GM18868 (cell line): ENCODE measurements at regions not wholly inside any gene's neighbourhood (a gene's known extent, or its start where the extent isn't known, plus 50 kb on each side); places are given as distances from the start of the nearest gene placed in this dataset.
"Not testable (repeated sequence)": the region's sequence is repeated elsewhere in the genome, so short reads cannot be mapped to it uniquely, and the experiment has no call there.

Source experiments
- ATAC-seq: cut with Tn5 transposase; IDR thresholded peaks from one replicate; pipeline ENCODE4 v1.9.1; 2021; ENCODE audit warnings: mild to moderate bottlenecking, moderate library complexity; ENCODE audit not compliant: unreplicated experiment

DNA sequence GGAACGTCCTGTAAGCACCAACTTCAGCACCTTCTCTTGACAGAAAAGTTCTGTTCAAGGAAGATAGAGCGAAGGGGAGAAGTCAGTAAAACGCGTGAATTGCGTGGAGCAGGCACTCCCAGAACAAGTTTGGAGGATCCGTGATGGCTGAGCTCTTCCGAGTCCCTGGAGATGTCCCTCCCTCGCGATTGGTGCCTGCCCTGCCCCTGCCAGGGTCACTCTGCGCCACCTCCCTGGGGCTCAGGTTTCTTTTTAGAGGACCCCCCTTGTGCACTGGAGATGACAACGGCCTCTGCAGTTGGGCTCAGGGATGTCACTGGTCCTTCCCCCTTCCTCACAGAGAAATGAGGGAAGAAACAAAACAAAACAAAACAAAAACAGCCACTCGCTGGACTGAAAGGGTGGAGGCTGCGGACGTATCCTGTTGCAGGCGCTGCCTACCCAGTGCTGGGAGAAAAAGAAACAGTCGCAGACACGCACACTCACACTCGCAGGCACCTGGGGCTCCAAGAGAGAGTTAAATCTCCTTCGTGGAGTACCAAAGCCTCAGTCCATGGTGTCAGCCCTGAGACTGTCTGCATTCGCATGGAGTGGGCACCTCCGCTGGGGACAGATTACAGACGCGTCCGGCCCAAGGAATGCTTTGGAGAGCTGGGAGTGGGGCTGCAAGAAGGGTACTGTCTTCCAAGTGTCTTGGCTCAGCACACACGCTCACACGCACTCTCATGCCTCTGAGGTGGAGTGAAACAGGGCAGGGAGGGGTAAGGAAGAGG is 512.7 kb downstream of the SLCO4C1 start:
- no peak for ATAC-seq

GRCh38 chr5:101782352-101783103 is 513.6 kb downstream of the SLCO4C1 start:
- ATAC-seq = no peak

DNA sequence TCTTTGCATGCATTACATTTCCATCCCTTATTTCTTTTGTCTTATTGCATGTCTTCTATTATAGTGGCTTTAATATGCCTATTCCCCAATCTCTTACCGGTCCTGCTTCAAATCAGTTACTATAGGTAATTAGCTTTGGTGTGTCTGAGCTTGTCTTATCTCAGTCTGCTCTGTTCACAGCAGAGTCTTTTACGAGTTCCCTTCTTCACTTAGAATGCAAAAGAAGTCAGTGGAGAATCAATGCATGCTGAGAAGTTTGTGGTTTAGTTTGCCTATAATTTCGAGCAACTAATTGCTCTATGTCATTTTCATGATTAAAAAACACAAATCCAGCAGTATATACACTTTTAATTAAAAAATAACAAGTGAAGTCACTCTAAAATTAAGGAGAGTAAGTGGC is 545.0 kb downstream of the SLCO4C1 start:
- ATAC-seq = no peak

DNA sequence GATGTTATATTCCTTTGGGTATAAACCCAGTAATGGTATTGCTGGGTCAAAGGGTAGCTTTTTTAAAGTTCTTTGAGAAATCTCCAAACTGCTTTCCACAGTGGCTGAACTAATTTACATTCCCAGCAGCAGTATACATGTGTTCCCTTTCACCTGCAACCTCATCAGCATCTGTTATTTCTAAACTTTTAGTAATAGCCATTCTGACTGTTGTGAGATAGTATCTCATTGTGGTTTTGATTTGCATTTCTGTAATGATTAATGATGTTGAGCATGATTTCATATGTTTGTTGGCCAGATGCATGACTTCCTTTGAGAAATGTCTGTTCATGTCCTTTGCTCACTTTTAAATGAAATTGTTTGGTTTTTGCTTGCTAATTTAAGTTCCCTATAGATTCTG is 553.1 kb downstream of the SLCO4C1 start:
- not testable (repeated sequence) for ATAC-seq

DNA sequence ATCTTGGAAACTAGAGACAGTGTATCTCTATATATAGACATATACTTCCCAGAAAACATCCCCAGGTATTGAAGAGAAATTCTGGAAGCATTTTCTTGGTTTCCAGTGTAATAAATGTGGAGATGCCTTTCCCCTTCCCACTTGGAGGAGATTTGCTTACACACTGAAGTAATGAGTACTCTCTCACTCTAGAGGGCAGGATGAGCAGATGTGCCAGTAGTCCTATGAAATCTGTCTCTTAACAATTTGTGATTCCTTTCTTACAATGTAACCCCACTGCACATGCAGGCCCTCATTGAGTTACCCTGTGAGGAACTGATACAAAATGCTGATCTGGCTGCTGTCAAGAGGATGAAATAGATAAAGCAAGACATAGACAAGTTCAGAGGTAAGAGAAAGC is 567.2 kb downstream of the SLCO4C1 start:
- peak; percentile 47 for ATAC-seq

DNA sequence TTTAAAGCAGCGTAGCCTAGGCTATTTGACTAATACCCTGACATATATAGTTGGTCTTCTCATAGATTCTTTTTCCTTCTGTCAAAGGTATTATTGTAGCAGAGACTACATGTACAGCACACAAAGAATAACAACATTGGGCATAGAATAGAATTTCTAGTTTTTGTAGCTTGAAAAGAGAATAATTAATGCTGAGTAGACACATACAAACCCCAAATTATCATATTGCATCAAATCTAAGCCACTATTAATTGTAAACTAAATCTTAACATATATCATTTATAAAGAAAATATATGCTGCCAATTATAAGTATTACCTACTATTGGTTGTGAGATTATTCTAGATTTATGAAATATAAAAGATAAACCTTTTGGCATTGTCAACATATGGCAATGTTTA is 574.5 kb downstream of the SLCO4C1 start:
- no peak for ATAC-seq

GRCh38 chr5:101720033-101720432 is 576.1 kb downstream of the SLCO4C1 start:
- ATAC-seq = no peak

GRCh38 chr5:101717721-101718120 is 578.4 kb downstream of the SLCO4C1 start:
- no peak for ATAC-seq

GRCh38 chr5:101716941-101717340 is 579.1 kb downstream of the SLCO4C1 start:
- no peak for ATAC-seq

DNA sequence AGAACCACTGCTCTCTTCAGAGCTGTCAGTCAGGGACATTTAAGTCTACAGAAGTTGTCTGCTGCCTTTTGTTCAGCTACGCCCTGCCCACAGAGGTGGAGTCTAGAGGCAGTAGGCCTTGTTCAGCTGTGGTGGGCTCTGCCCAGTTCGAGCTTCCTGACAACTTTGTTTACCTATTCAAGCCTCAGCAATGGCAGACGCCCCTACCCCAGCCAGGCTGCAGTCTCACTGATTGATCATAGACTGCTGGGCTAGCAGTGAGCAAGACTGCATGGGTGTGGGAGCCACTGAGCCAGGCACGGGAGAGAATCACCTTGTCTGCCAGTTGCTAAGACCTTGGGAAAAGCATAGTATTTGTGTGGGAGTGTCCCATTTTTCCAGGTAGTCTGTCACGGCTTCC is 580.3 kb downstream of the SLCO4C1 start:
- not testable (repeated sequence) for ATAC-seq

- ATAC-seq = no peak
Observed at GRCh38 chr5:101689306-101689705, 606.8 kb downstream of the SLCO4C1 start.

DNA sequence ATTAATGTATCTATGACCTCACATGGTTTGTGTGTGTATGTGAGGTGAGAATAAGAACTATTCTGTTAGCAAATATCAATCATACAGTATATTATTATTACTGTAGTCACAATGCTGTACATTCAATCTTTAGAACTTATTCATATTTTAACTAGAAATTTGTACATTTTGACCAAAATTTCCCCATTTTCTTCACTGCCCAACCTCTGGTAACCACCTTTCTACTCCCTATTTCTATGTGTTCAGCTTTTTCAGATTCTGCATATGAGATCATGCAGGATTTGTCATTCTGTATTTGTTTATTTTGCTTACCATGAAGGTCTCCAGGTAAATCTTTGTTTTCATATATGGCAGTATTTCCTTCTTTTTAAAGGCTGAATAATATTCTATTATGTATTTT is 607.9 kb downstream of the SLCO4C1 start:
- no peak for ATAC-seq

DNA sequence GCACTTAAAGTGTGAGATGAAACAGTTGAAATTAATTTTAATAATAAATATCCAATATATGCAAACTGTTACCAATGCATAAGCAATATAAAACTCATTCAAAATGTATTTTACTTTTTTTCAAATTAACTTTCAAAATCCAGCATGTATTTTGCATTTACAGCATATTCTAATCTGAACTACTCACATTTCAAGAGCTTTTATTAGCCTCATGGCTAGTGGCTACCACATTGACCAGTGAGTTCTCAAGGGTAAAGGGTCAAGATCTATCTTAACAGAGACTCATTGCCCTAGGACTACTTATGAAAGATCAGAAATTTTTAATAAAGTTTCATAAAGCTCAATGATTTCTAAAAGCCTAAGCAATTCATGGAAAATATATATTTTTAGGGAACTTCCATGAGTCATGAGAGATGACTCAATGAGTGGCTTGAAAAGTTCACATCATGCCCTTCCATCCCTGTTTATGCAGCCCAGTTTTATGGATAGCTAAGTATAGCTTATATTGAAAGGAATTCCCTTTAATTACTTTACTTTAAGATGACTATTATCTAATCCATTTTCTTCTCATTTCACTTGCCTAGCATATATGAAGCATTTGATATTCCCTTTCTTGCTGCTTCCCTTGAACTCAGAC is 608.6 kb downstream of the SLCO4C1 start:
- ATAC-seq = no peak

DNA sequence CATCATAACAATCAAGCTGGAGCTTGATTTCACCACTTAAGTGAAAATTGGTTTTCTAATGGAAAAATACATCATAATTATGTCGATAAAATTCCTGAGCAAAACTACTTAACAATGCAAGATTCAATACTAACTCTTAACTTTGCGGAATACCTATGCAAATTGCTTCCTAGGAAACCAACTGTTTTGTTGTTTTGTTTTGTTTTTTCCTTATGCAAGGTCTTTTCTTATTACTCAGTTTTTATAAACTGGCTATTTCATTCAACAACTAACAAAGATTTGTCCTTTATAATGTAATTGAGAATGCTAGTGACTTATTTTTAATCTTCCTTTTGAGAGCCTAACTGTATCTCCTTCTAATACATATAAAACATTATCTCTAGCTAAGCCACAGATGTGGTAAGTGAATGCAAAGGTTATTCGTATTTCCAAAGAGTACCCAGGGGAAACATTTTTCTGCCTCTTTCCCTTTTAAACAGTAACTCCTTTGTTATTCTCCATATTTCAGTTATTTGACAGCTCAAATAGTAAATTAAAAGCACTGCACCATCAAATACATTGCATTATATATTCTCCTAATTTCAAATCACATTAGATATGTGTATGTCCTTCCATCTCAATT is 609.4 kb downstream of the SLCO4C1 start:
- no peak for ATAC-seq

GRCh38 chr5:101679816-101680215 is 616.3 kb downstream of the SLCO4C1 start:
- no peak for ATAC-seq

DNA sequence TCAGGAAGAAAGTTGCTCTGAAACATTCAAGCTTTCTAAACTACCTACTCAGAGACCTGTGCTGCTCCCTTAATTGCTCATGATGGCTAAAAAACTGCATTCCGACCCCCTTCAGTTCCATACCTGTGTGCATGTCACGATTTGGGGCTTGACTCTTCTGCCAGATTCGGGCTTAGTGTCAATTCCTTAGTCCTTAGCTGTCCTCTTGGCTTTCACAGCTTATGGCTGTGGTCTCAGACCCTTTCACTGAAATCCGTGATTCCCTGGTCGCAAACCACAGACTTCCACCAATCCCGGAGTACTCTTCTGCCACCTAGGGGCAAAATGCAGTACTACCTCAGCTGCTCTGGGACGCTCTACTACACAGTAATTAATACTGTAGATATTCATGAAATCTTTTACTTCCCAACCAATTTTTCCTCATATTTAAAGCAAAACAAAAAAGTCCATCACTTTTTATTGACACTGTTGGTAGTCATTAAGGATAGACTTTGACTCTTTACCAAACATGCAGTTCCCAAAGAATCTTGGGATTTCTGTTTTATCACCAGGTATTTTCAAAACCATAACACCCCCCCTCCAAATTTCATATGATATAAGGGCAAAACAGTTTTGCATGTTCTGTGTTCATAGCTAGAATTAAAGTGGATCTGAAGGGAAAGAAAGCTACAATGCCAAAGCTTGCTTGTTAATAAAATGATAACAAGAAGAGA is 617.4 kb downstream of the SLCO4C1 start:
- ATAC-seq = peak; percentile 85

GRCh38 chr5:101677961-101678360 is 618.1 kb downstream of the SLCO4C1 start:
- ATAC-seq = no peak

DNA sequence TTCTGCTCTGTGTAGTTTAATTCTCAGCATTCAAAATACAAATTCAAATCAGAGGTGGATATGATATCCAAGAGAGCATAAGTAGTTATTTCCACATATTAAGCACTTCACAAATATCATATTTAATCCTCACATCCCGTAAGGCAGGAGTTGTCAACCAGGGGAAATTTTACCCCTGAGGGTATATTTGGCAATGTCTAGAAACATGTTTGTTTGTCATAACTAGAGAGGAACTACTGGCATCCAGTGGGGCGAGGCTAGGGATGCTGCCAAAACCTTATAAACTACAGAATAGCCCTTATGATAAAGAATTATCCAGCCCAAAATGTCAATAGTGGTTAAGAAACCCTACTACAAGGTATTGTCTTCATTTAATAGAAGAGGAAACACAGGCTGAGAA is 619.4 kb downstream of the SLCO4C1 start:
- ATAC-seq = no peak

DNA sequence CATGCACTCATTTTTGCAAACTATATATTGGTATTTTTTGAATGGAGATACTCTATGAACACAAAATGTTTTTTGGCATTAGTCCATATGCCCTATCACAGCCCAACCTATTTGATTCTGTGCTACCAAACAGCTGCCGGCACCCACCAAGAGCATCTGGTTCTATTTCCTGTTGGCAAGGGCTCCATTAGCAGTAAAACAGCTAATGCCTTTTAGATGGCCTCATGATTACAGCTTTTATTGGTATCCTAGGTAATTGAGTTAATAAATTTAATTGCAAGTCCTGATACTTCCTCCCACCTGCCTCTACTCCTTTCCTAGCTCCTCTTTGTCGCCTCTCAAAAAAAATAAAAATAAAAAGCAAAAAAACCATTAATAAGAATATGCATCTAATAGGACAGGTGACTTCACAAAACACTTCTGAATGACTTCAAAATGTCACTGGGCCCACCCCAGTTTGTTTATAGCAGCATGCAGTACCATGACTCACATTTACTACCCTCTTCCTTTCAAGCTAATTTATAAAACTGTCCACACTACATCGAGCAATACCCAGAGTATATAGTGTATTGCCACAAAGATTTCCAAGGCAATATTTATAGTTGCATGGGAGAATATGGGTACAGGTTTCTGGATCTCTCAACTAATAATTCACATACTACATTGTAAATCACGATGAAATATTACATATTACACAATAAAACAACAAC is 620.4 kb downstream of the SLCO4C1 start:
- ATAC-seq = no peak

GRCh38 chr5:101673120-101673519 is 623.0 kb downstream of the SLCO4C1 start:
- no peak for ATAC-seq
